ENCODE measurements at regions not wholly inside any gene's neighbourhood (a gene's known extent, or its start where the extent isn't known, plus 50 kb on each side); places are given as distances from the start of the nearest gene placed in this dataset.

DNA sequence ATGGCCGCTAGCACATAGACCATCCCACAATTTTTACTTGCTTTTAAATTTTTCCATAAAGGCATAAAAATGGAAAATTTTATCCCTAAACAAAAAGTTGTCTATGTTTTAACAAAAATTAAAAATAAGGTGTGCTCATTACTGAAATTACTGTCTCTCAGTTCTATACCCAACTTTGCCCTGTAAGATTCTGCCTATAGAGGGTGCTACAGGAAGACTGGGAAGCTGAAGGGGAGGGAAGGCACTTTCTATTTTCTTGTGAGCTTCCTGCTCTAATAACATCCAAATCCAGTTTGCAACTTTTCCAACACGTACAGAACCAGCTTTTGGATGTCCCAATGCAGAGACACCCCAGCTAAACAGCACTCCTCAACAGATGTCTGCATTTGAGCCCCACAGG is 666.9 kb downstream of the PLCL1 start:
- TF ChIP-seq, protein P1, sequence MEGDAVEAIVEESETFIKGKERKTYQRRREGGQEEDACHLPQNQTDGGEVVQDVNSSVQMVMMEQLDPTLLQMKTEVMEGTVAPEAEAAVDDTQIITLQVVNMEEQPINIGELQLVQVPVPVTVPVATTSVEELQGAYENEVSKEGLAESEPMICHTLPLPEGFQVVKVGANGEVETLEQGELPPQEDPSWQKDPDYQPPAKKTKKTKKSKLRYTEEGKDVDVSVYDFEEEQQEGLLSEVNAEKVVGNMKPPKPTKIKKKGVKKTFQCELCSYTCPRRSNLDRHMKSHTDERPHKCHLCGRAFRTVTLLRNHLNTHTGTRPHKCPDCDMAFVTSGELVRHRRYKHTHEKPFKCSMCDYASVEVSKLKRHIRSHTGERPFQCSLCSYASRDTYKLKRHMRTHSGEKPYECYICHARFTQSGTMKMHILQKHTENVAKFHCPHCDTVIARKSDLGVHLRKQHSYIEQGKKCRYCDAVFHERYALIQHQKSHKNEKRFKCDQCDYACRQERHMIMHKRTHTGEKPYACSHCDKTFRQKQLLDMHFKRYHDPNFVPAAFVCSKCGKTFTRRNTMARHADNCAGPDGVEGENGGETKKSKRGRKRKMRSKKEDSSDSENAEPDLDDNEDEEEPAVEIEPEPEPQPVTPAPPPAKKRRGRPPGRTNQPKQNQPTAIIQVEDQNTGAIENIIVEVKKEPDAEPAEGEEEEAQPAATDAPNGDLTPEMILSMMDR (conservative IDR thresholded peaks at IDR 0.05; ENCODE audit: low read depth, low read length) = 0 out of 2 replicates have a peak, but pooled peaks have one; percentile 24
- no peak for TF ChIP-seq EZH2 (IDR thresholded peaks at IDR 0.05; ENCODE audit: low read length, unreplicated experiment)

Data from PC-3 (cell line).